ENCODE measurements at regions not wholly inside any gene's neighbourhood (a gene's known extent, or its start where the extent isn't known, plus 50 kb on each side); places are given as distances from the start of the nearest gene placed in this dataset.

DNA sequence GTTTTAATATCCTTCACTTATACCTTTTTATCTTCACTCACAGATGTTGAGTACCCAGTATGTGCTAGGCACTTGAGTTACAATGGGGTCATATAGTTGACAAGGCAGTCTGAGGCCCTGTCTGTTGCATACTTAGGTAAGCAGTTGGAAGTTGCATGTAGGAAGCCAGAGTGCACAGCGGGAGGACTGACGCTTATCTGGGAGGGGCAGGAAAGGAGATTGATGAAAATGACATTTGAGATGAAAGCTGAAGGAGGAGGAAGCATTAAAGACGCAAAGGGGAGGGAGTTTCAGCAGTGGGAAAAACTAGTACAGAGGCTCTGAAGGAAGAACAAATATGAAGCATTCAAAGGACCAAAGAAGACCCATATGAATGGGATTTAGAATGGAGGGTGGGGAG is 266.2 kb downstream of the HTR7 start:
- TF ChIP-seq CTCF (IDR thresholded peaks at IDR 0.05 in 4 of 5, conservative IDR thresholded peaks at IDR 0.05 in 1 of 5) (no peak), POLR2A (IDR thresholded peaks at IDR 0.05) (no peak)

Data from gastrocnemius medialis (tissue), 4 donors.